Lower lobe of right lung (tissue), 2 donors: ENCODE measurements at regions not wholly inside any gene's neighbourhood (a gene's known extent, or its start where the extent isn't known, plus 50 kb on each side); places are given as distances from the start of the nearest gene placed in this dataset.

Experiments
- ATAC-seq, 2 donors: fragments of 200-7000 bp; cut with Tn5 transposase; one replicate each; pipeline ENCODE4 v1.9.1; 2020 to 2022; ENCODE audit warnings: mild to moderate bottlenecking in 2 of 2, moderate library complexity in 2 of 2
- DNase-seq: peaks from one replicate; pipeline ENCODE4 v3.0.0-alpha.2; 2020
- H3K27ac ChIP-seq: fragments of 200-600 bp; one replicate; pipeline ENCODE4 v1.8.0; 2022
- H3K27me3 ChIP-seq: fragments of 200-600 bp; one replicate; pipeline ENCODE4 v1.8.0; 2022; ENCODE audit warnings: low read depth
- H3K36me3 ChIP-seq: fragments of 200-600 bp; one replicate; pipeline ENCODE4 v1.8.0; 2022; ENCODE audit warnings: mild to moderate bottlenecking
- H3K4me1 ChIP-seq: fragments of 200-600 bp; one replicate; pipeline ENCODE4 v1.8.0; 2022
- H3K4me3 ChIP-seq: fragments of 200-600 bp; one replicate; pipeline ENCODE4 v1.8.0; 2022; ENCODE audit warnings: mild to moderate bottlenecking
- H3K9me3 ChIP-seq: fragments of 200-600 bp; one replicate; pipeline ENCODE4 v1.8.0; 2022
- intact Hi-C: fragments of 100-400 bp; cut with DNase I; formaldehyde crosslinking; loops from one replicate; pipeline ENCODE4 v1.11.0; 2022
- TF ChIP-seq, protein P1 (sequence below): fragments of 200-600 bp; IDR thresholded peaks from one replicate; pipeline ENCODE4 v1.8.0; 2022; ENCODE audit warnings: antibody characterized with exemption, mild to moderate bottlenecking
- donor health status: DM: no; HTN: yes; CAD: no; lungs with severe emphysema.

- DNase-seq (no peak), ATAC-seq (no peak)
- no peaks in the 10 kb centered on the region for H3K9me3 ChIP-seq
- intact Hi-C loops, result no loop called here
- no peak overlapping the region for H3K27ac ChIP-seq
- TF ChIP-seq, protein P1, sequence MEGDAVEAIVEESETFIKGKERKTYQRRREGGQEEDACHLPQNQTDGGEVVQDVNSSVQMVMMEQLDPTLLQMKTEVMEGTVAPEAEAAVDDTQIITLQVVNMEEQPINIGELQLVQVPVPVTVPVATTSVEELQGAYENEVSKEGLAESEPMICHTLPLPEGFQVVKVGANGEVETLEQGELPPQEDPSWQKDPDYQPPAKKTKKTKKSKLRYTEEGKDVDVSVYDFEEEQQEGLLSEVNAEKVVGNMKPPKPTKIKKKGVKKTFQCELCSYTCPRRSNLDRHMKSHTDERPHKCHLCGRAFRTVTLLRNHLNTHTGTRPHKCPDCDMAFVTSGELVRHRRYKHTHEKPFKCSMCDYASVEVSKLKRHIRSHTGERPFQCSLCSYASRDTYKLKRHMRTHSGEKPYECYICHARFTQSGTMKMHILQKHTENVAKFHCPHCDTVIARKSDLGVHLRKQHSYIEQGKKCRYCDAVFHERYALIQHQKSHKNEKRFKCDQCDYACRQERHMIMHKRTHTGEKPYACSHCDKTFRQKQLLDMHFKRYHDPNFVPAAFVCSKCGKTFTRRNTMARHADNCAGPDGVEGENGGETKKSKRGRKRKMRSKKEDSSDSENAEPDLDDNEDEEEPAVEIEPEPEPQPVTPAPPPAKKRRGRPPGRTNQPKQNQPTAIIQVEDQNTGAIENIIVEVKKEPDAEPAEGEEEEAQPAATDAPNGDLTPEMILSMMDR, result no peak
- H3K27me3 ChIP-seq, result no peaks in the 10 kb centered on the region
- H3K4me1 ChIP-seq, result no peaks in the 10 kb centered on the region
- H3K36me3 ChIP-seq, result no peaks in the 10 kb centered on the region
- no peak overlapping the region for H3K4me3 ChIP-seq
Observed at GRCh38 chr4:96784336-96784735, 944.4 kb downstream of the PDHA2 start.

GRCh38 chr4:96786306-96786705, 946.4 kb downstream of the PDHA2 start:
- Histone ChIP-seq H3K27ac (no peak overlapping the region), H3K9me3 (no peaks in the 10 kb centered on the region), H3K4me3 (no peak overlapping the region), H3K4me1 (no peaks in the 10 kb centered on the region), H3K36me3 (no peaks in the 10 kb centered on the region), H3K27me3 (no peaks in the 10 kb centered on the region)
- TF ChIP-seq, protein P1, result no peak
- no peak for ATAC-seq
- DNase-seq, result no peak
- intact Hi-C loops, result no loop called here

GRCh38 chr4:96787766-96788165, 947.9 kb downstream of the PDHA2 start:
- ATAC-seq, result no peak
- no peaks in the 10 kb centered on the region for H3K27me3 ChIP-seq
- intact Hi-C loops, result no loop called here
- DNase-seq, result no peak
- H3K4me3 ChIP-seq, result no peak overlapping the region
- H3K36me3 ChIP-seq, result no peaks in the 10 kb centered on the region
- H3K4me1 ChIP-seq, result no peaks in the 10 kb centered on the region
- no peaks in the 10 kb centered on the region for H3K9me3 ChIP-seq
- no peak overlapping the region for H3K27ac ChIP-seq
- TF ChIP-seq, protein P1, result no peak

- no peak for ATAC-seq
- Histone ChIP-seq H3K36me3 (no peaks in the 10 kb centered on the region), H3K27ac (no peak overlapping the region), H3K9me3 (no peaks in the 10 kb centered on the region), H3K4me1 (no peaks in the 10 kb centered on the region), H3K27me3 (no peaks in the 10 kb centered on the region), H3K4me3 (no peak overlapping the region)
- intact Hi-C loops, result no loop called here
- no peak for DNase-seq
- TF ChIP-seq, protein P1, result no peak
Observed at GRCh38 chr4:96809563-96809962, 969.7 kb downstream of the PDHA2 start.

DNA sequence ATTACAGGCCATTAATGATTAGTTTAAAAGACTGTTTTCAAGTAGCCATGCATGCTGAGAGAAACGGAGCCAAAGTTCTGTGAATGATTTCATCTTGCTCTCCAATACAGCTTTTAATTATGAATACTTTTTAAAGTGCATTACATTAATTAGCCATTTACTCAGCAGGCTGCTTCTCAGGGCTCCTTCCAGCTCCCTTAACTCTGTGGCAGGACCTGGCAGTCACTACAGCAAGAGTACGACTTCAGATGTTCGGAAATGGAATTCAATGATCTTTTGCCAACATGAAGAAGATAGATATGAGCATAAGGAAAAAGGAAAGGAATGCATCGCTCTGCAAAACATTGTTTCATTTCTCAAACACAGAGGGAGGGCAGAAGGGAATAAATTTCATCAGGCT, 987.2 kb downstream of the PDHA2 start:
- DNase-seq, result no peak

More for the DNA sequence above, 987.2 kb downstream of the PDHA2 start:
- no peak overlapping the region for H3K4me3 ChIP-seq
- no peaks in the 10 kb centered on the region for H3K4me1 ChIP-seq
- no peaks in the 10 kb centered on the region for H3K27me3 ChIP-seq
- H3K27ac ChIP-seq, result no peak overlapping the region
- ATAC-seq, result no peak
- TF ChIP-seq, protein P1, result no peak
- H3K36me3 ChIP-seq, result no peaks in the 10 kb centered on the region
- intact Hi-C loops, result no loop called here
- no peaks in the 10 kb centered on the region for H3K9me3 ChIP-seq
